ENCODE measurements at regions not wholly inside any gene's neighbourhood (a gene's known extent, or its start where the extent isn't known, plus 50 kb on each side); places are given as distances from the start of the nearest gene placed in this dataset.

DNA sequence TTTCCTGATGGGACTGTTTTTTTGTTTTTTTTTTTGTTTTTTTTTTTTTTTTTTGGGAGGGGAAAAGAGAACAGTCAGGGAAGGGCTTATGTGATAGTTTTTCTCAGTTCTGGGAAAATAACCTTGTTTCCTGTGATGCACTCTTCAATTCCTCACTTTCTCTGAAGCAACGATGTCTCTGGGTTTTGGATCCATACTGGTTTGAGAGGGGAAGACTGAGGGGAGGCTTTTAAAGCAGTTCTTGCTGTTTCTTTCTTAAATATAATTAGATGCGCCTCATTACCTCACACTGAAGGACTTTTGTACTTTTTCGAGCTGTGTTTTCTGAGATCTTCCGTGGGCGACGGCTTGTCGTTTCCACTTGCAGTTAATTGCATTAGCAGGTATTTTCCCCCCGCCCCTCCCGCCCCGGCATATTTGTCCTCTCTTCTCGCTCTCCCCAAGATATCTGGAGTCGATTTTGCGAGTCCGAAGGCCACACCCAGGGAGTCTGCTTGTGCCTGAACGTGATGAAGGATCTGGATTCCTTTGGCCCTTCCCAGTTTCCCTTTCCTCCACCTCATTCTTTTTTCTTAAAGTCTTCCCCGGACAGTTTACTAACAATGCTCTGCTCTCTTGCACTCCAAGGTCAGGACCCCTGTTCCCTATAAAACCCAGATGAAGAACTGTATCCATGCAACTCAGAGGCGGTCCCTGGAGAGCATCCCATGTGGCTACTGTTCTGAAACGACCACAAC lies 125.2 kb upstream of the ZFHX3 start:
- POLR2A ChIA-PET, result no interaction called here
- H3K4me3 ChIP-seq (replicated peaks in 1 of 2; ENCODE audit: low read depth in 1 of 2, low read length in 2 of 2), result no peak overlapping the region
- TF ChIP-seq FOSL1 (IDR thresholded peaks at IDR 0.05; ENCODE audit: low read depth) (no peak), SP1 (IDR thresholded peaks at IDR 0.05; ENCODE audit: low read depth) (no peak)
- TF ChIP-seq, protein P1, sequence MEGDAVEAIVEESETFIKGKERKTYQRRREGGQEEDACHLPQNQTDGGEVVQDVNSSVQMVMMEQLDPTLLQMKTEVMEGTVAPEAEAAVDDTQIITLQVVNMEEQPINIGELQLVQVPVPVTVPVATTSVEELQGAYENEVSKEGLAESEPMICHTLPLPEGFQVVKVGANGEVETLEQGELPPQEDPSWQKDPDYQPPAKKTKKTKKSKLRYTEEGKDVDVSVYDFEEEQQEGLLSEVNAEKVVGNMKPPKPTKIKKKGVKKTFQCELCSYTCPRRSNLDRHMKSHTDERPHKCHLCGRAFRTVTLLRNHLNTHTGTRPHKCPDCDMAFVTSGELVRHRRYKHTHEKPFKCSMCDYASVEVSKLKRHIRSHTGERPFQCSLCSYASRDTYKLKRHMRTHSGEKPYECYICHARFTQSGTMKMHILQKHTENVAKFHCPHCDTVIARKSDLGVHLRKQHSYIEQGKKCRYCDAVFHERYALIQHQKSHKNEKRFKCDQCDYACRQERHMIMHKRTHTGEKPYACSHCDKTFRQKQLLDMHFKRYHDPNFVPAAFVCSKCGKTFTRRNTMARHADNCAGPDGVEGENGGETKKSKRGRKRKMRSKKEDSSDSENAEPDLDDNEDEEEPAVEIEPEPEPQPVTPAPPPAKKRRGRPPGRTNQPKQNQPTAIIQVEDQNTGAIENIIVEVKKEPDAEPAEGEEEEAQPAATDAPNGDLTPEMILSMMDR (IDR thresholded peaks at IDR 0.05 in 2 of 3, conservative IDR thresholded peaks at IDR 0.05 in 1 of 3; ENCODE audit: borderline replicate concordance in 1 of 3, insufficient read depth in 1 of 3, low read depth in 2 of 3, low read length in 2 of 3), result peak in 1 of 3 experiments; percentile 27; a peak in 1 of 6 replicates
- TF ChIP-seq, protein P2, sequence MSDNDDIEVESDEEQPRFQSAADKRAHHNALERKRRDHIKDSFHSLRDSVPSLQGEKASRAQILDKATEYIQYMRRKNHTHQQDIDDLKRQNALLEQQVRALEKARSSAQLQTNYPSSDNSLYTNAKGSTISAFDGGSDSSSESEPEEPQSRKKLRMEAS (IDR thresholded peaks at IDR 0.05), result no peak
- H3K27ac ChIP-seq (ENCODE audit: low read depth, low read length), result no peak overlapping the region
- no peaks in the 10 kb centered on the region for H3K36me3 ChIP-seq (ENCODE audit: control insufficient read depth in 1 of 2, insufficient read depth in 2 of 2, low read length in 2 of 2)
- BruUV-seq (replicated peaks), result no TSS peak
- no peaks in the 10 kb centered on the region for H3K9me2 ChIP-seq (ENCODE audit: insufficient read depth)
- no peak for ATAC-seq
- intact Hi-C loops (cut with micrococcal nuclease), result no loop called here
- DNase-seq (ENCODE audit: low read depth, low spot score), result no peak
- H3K9ac ChIP-seq (ENCODE audit: low read length), result no peak overlapping the region
- CTCF ChIA-PET, result interaction anchor here (0.8 to 1.0 kb wide), 2 partner anchors 10 to 341 kb away, joined by 6 read pairs; no protein-coding TSS in a partner anchor
- no peak overlapping the region for H2AFZ ChIP-seq (ENCODE audit: low read depth, low read length, poor library complexity, severe bottlenecking)
- H4K20me1 ChIP-seq (ENCODE audit: insufficient read depth), result no peaks in the 10 kb centered on the region
- RAD21 ChIA-PET (ENCODE audit: low non-redundant PET in 1 of 2, low total read pairs in 2 of 2, uncharacterized antibody in 2 of 2, unreplicated experiment in 2 of 2), result no interaction called here
- no peaks in the 10 kb centered on the region; a peak in 2 of 4 replicates for H3K4me1 ChIP-seq (ENCODE audit: control insufficient read depth in 1 of 2, insufficient read depth in 2 of 2, low read length in 2 of 2)
- no peaks in the 10 kb centered on the region for H3K79me2 ChIP-seq (ENCODE audit: insufficient read depth, low read length)
- no peak overlapping the region for H3K4me2 ChIP-seq (ENCODE audit: low read length)
- H3K9me3 ChIP-seq (ENCODE audit: control insufficient read depth in 1 of 2, insufficient read depth in 1 of 2, low read depth in 1 of 2, low read length in 2 of 2), result no peaks in the 10 kb centered on the region
- no peaks in the 10 kb centered on the region; the same call in 1 of the 2 replicates for H3K27me3 ChIP-seq (ENCODE audit: insufficient read depth, low read length)

DNA sequence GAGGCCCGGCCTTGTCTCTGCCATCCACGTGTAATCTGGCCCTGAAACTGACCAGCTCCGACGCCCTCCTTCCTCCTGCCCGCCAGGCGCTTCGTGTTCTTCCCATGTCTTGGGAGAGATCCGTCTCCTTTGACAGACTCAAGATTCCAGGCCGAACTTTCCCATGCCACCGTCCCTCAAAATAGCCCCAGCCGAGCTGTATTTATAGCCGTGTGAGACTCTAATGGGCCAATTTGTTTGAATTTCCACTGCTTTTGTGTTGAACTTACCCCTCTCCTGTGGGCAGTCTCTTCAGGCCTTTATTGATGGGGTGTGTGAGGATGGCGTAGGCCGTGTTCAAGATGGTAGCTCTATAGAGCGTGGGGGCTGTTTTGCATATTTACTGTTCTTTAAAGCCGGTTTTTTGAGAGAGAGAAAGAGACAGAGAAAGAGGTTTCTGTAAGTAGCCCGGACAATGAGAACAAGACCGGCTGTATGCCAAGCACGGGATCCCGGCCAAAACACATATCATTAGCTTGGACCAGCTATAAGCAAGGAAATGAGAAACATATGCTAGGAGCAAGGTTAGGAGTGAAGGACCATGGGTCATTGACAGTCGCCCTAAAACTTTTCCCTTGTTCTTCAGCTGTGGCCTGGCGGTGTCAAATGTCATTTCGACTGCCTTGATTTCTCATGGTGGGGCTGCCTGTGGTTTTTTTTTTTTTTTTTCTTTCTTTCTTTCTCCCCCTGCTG lies 124.5 kb upstream of the ZFHX3 start:
- Histone ChIP-seq H3K4me3 (replicated peaks in 1 of 2; ENCODE audit: low read depth in 1 of 2, low read length in 2 of 2) (no peak overlapping the region), H3K36me3 (ENCODE audit: control insufficient read depth in 1 of 2, insufficient read depth in 2 of 2, low read length in 2 of 2) (no peaks in the 10 kb centered on the region), H3K4me2 (ENCODE audit: low read length) (no peak overlapping the region), H3K9me2 (ENCODE audit: insufficient read depth) (no peaks in the 10 kb centered on the region), H3K27ac (ENCODE audit: low read depth, low read length) (no peak overlapping the region), H2AFZ (ENCODE audit: low read depth, low read length, poor library complexity, severe bottlenecking) (peak overlapping the region; percentile 14), H3K9me3 (ENCODE audit: control insufficient read depth in 1 of 2, insufficient read depth in 1 of 2, low read depth in 1 of 2, low read length in 2 of 2) (no peaks in the 10 kb centered on the region), H3K27me3 (ENCODE audit: insufficient read depth, low read length) (no peaks in the 10 kb centered on the region; the same call in 1 of the 2 replicates), H3K4me1 (ENCODE audit: control insufficient read depth in 1 of 2, insufficient read depth in 2 of 2, low read length in 2 of 2) (no peaks in the 10 kb centered on the region; a peak in 2 of 4 replicates), H3K79me2 (ENCODE audit: insufficient read depth, low read length) (no peaks in the 10 kb centered on the region), H3K9ac (ENCODE audit: low read length) (no peak overlapping the region), H4K20me1 (ENCODE audit: insufficient read depth) (no peaks in the 10 kb centered on the region)
- ChIA-PET CTCF (interaction anchor here (0.8 to 1.0 kb wide), 2 partner anchors 9 to 340 kb away, joined by 6 read pairs; no protein-coding TSS in a partner anchor), RAD21 (ENCODE audit: low non-redundant PET in 1 of 2, low total read pairs in 2 of 2, uncharacterized antibody in 2 of 2, unreplicated experiment in 2 of 2) (no interaction called here), POLR2A (no interaction called here)
- no peak for DNase-seq (ENCODE audit: low read depth, low spot score)
- ATAC-seq, result no peak
- BruUV-seq (replicated peaks), result no TSS peak
- intact Hi-C loops (cut with micrococcal nuclease), result no loop called here
- no peak for TF ChIP-seq SRF (IDR thresholded peaks at IDR 0.05; ENCODE audit: low read depth)
- no peak for TF ChIP-seq CEBPB (IDR thresholded peaks at IDR 0.05; ENCODE audit: low read depth)
- TF ChIP-seq POLR2A (IDR thresholded peaks at IDR 0.05; ENCODE audit: borderline replicate concordance, extremely low read depth, insufficient read depth, insufficient read length), result no peak
- no peak for TF ChIP-seq ELF1 (IDR thresholded peaks at IDR 0.05; ENCODE audit: borderline replicate concordance, low read depth)
- no peak for TF ChIP-seq POLR2AphosphoS5 (IDR thresholded peaks at IDR 0.05; ENCODE audit: low read depth, low read length)
- no peak for TF ChIP-seq EGR1 (IDR thresholded peaks at IDR 0.05; ENCODE audit: low read depth)
- TF ChIP-seq, protein P1 (IDR thresholded peaks at IDR 0.05 in 2 of 3, conservative IDR thresholded peaks at IDR 0.05 in 1 of 3; ENCODE audit: borderline replicate concordance in 1 of 3, insufficient read depth in 1 of 3, low read depth in 2 of 3, low read length in 2 of 3), result peak in 2 of 3 experiments; percentile 22 to 42; a peak in 3 of 6 replicates
- no peak for TF ChIP-seq CBX3 (IDR thresholded peaks at IDR 0.05; ENCODE audit: low read depth)
- TF ChIP-seq SP1 (IDR thresholded peaks at IDR 0.05; ENCODE audit: low read depth), result 0 out of 2 replicates have a peak, but pooled peaks have one; percentile 14
- TF ChIP-seq ZNF274 (IDR thresholded peaks at IDR 0.05; ENCODE audit: low read depth, low read length), result no peak
- TF ChIP-seq, protein P2 (IDR thresholded peaks at IDR 0.05), result no peak
- TF ChIP-seq RAD21 (IDR thresholded peaks at IDR 0.05; ENCODE audit: low read depth), result peak; percentile 36
